H1 (cell line): ENCODE measurements at regions not wholly inside any gene's neighbourhood (a gene's known extent, or its start where the extent isn't known, plus 50 kb on each side); places are given as distances from the start of the nearest gene placed in this dataset.

Source experiments
- CEBPB ChIP-seq: IDR thresholded peaks from 2 replicates; pipeline ENCODE4 v1.6.1; 2012; ENCODE audit warnings: low read depth, low read length
- CTCF ChIP-seq, 3 experiments: IDR thresholded peaks; 1 replicate in 2 of 3; 2 replicates in 1 of 3; pipeline versions ENCODE4 v1.5.1 to v1.6.1; 2011; ENCODE audit warnings: low read length in 3 of 3, mild to moderate bottlenecking in 3 of 3, inconsistent platforms in 2 of 3, low read depth in 1 of 3, moderate library complexity in 1 of 3; ENCODE audit not compliant: insufficient read depth in 1 of 3; ENCODE audit errors: control extremely low read depth in 1 of 3
- EP300 ChIP-seq, 2 experiments: IDR thresholded peaks; 1 replicate in 1 of 2; 2 replicates in 1 of 2; pipeline ENCODE4 v1.6.1; 2011 to 2012; ENCODE audit warnings: low read depth in 2 of 2, low read length in 2 of 2, mild to moderate bottlenecking in 2 of 2, borderline replicate concordance in 1 of 2, inconsistent platforms in 1 of 2, moderate library complexity in 1 of 2
- TAF1 ChIP-seq: IDR thresholded peaks from 2 replicates; pipeline ENCODE4 v1.6.1; 2011; ENCODE audit warnings: mild to moderate bottlenecking, low read depth, low read length

- TF ChIP-seq CEBPB (no peak), EP300 (IDR thresholded peaks at IDR 0.05; ENCODE audit: borderline replicate concordance in 1 of 2, low read depth in 2 of 2, low read length in 2 of 2) (no peak), TAF1 (no peak), CTCF (IDR thresholded peaks at IDR 0.05; ENCODE audit: control extremely low read depth in 1 of 3, insufficient read depth in 1 of 3, low read depth in 1 of 3, low read length in 3 of 3) (no peak)
These were observed 219.2 kb upstream of the PPP2R2D start for GRCh38 chr10:131681656-131682055.
